HG02973 (cell line): ENCODE measurements at regions not wholly inside any gene's neighbourhood (a gene's known extent, or its start where the extent isn't known, plus 50 kb on each side); places are given as distances from the start of the nearest gene placed in this dataset.
"Not testable (repeated sequence)": the region's sequence is repeated elsewhere in the genome, so short reads cannot be mapped to it uniquely, and the experiment has no call there.

Experiments used
- ATAC-seq: cut with Tn5 transposase; IDR thresholded peaks from one replicate; pipeline ENCODE4 v1.9.1; 2021; ENCODE audit warnings: moderate library complexity; ENCODE audit not compliant: unreplicated experiment

DNA sequence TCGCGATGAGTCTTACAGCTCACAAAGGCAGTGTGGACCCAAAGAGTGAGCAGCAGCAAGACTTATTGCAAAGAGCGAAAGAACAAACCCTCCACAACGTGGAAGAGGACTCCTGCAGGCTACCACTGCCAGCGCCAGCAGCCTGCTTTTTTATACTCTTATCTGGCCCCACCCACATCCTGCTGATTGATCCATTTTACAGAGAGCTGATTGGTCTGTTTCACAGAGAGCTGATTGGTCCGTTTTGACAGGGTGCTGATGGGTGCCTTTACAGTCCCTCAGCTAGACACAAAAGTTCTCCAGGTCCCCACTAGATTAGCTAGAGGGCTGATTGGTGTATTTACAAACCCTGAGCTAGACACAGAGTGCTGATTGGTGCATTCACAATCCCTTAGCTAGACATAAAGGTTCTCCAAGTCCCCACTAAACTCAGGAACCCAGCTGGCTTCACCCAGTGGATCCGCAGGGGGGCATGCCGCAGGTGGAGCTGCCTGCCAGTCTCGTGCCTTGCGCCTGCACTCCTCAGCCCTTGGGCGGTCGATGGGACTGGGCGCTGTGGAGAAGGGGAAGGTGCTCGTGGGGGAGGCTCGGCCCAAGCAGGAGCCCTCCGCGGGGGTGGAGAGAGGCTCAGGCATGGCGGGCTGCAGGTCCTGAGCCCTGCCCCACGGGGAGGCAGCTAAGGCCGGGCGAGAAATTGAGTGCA, 75.7 kb downstream of the QDPR start:
- not testable (repeated sequence) for ATAC-seq

DNA sequence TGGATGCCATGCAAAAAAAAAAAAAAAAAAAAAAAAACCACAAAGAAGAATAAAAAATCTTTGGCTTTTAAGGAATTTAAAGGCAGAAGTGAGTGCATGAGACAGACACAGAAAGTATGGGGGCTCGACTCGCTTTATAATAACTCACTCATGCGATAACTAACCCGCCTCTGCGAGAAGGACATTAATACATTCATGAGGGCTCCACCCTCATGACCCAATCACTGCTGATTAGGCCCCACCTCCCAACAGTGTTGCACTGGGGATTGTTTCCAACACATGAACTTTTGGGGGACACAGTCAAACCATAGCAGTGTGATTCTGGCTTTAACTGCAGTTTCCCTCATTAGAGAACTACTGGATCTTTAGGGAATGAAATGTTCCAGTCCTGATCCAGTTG, 78.1 kb downstream of the QDPR start:
- no peak for ATAC-seq

DNA sequence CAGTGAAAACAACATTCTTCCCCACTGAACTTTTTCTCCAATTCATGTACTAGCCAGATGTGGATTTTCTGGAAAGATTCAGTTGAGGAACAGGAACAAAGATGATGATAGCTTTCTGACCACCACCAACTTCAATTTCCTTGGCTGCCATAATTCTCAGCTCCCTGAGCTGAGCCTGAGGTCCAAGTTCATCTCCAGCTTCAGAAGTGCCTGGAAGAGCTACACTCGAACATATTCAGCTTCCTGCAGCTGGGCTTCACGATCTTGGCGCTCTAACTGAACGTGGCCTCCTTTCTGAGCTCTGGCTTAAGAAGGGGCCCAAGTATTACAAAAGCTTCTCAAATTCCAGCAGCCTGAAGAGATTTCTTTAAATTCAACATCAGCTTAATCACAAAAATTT, 83.9 kb downstream of the QDPR start:
- no peak for ATAC-seq

GRCh38 chr4:17426222-17426621, 85.7 kb downstream of the QDPR start:
- ATAC-seq, result no peak

GRCh38 chr4:17418010-17418409, 93.9 kb downstream of the QDPR start:
- no peak for ATAC-seq

GRCh38 chr4:17414392-17414791, 97.5 kb downstream of the QDPR start:
- no peak for ATAC-seq

GRCh38 chr4:17400686-17401085, 111.2 kb downstream of the QDPR start:
- no peak for ATAC-seq

- no peak for ATAC-seq
Observed at GRCh38 chr4:17398805-17399204, 113.1 kb downstream of the QDPR start.

DNA sequence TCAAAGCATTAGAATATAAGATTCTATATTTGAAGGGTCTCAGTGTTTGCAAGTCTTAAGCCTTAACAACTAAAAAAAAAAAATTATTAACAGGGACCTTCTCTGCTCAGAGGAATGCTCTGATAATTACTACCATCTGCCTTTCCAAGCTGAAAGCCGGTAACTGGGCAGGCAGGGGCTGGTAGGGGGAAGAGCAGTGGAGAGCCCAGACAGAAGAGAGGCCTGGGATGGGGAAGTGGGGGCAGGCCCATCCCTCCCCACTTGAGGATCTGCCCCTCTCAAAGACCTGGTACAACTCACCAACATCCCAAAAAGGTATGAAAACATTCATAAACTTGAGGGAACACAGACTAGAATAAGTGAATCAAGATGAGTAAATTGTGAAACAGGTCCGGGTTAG, 113.9 kb downstream of the QDPR start:
- no peak for ATAC-seq

GRCh38 chr4:17397611-17398010, 114.3 kb downstream of the QDPR start:
- no peak for ATAC-seq

- ATAC-seq, result no peak
Observed at GRCh38 chr4:17385403-17385802, 126.5 kb downstream of the QDPR start.

DNA sequence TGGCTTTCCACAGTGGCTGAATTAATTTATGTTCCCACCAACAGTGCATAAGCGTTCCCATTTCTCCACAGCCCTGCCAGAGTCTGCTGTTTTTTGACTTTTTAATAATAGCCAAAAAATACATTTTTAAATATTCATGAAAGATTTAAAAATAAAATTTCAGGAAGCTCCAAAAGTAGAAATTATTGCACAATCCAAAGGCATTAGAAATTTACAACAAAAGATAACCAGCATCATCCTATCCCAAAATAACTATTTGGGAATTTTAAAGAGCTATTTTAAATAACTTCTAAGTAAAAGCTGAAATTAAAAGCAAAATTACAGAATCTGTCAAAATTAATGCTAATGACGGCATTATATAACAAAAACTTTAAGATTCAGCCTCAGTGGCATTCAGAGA, 131.5 kb downstream of the QDPR start:
- ATAC-seq, result no peak

DNA sequence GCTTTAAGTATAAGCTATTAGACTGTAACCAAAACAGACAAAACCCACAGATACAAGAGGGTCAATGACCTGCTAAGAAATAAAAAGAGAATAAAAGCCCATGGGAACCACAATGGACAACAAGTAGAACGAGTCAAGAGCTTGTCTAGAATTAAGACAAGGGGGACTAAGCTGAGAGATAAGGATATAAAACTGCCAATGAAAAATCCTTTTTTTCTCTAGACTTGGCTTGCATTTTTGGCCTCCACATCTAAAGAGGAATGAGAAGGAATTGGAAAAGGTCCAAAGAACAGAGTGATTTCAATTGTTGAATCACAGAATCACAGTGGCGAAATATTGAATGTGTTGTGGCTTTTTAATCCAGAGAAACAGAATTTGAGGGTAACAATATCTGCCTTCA, 135.7 kb downstream of the QDPR start:
- no peak for ATAC-seq

DNA sequence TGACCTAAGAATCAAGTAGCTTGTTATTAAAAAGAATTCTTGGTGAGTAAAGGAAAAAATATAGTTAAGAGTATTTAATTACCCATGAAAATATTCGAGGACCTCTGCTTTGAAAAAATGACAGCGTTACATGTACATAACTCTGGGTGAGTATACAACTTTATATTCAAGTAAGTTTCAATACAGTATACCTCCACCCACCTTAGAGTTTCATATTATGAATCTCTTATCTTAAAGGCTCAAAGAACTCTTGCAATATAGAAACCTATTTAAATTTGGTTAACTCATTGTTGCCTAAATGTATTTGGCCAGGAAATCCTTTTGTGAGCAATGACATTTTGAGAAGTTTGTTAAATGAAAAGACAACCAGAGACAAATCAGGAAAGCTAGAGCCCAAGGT, 138.2 kb downstream of the QDPR start:
- ATAC-seq, result no peak

GRCh38 chr4:17370818-17371217, 141.1 kb downstream of the QDPR start:
- ATAC-seq, result no peak

- no peak for ATAC-seq
Observed at GRCh38 chr4:17368408-17368807, 143.5 kb downstream of the QDPR start.

- no peak for ATAC-seq
Observed at GRCh38 chr4:17367201-17367600, 144.7 kb downstream of the QDPR start.

- ATAC-seq, result no peak
Observed at GRCh38 chr4:17366496-17366895, 145.4 kb downstream of the QDPR start.

- ATAC-seq, result no peak
Observed at GRCh38 chr4:17362430-17362829, 149.5 kb downstream of the QDPR start.

DNA sequence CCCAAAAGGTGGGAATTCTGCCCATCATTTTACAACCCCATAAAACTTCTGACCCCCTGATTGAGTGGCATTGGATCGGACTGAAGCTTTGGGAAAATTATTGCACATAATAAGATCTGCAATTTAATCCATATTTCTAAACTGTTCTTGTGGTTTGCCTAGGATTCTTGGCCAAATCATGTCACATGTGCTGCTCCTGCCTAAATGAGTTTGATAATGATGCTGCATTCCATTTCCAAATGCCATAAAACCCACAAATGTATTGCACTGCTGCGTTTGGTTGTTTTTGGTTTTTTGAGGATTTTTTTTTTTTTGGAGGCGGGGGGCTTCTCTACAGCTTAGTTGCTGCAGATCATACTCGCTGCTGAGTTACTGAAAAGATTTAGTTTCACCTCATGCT, 153.6 kb downstream of the QDPR start:
- no peak for ATAC-seq

DNA sequence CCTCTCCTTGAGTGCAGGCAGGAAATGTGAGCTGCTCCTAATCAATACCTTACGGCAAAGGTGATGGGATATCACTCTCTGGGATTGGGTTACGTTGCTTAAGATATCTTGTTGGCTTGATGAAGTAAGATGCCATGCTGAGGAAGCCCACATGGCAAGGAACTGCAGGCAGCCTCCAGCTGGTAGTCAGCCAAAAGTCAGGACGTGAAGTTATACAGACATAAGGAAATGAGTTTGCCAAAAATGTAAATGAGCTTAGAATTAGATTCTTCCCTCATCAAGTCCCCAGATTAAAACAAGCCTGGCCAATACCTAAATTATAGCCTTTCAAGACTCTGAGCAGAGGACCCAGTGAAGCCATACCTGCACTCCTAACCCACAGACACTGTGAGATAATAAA, 155.0 kb downstream of the QDPR start:
- ATAC-seq, result no peak

GRCh38 chr4:17352357-17352756, 159.5 kb downstream of the QDPR start:
- no peak for ATAC-seq

DNA sequence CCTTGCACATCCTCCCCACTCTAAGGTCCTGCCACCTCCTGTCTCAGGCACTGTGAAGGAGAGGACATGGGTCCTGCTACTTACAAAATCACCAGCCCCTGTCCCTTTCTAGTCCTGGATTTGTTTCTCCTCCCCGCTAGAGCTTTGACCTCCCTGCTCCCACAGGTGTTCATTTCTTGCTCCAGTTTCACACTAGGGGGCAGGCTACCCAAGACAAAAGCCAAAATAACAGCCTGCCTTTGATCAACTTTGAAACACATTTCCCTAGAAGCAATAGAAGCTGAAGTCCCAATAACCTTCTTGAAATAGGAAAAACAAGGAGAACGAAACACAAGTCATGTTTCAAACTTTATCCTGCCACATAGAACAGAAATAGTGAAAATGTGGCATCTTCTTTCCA, 164.4 kb downstream of the QDPR start:
- no peak for ATAC-seq
